Transverse colon (tissue), 4 donors: ENCODE measurements at regions not wholly inside any gene's neighbourhood (a gene's known extent, or its start where the extent isn't known, plus 50 kb on each side); places are given as distances from the start of the nearest gene placed in this dataset.

Experiments used
- POLR2A ChIP-seq: fragments of 450-650 bp; IDR thresholded peaks from one replicate; pipeline ENCODE4 v1.6.1; 2016; ENCODE audit warnings: antibody characterized with exemption, mild to moderate bottlenecking, moderate library complexity
- POLR2AphosphoS5 ChIP-seq, 3 donors: sonication (generic); formaldehyde crosslinking; IDR thresholded peaks; one replicate each; pipeline ENCODE4 v1.6.1; 2016; ENCODE audit warnings: antibody characterized with exemption in 3 of 3
- TF ChIP-seq, protein P1 (sequence below), 5 experiments: fragments of 200-600 bp in 3 of 5; fragments of 450-650 bp in 2 of 5; sonication (generic) in 3 of 5; IDR thresholded peaks; 1 replicate in 2 of 5; 2 replicates in 3 of 5; pipeline ENCODE4 v1.5.1; 2016 to 2017; ENCODE audit warnings: antibody characterized with exemption in 5 of 5, inconsistent platforms in 3 of 5, mild to moderate bottlenecking in 2 of 5, moderate library complexity in 1 of 5

DNA sequence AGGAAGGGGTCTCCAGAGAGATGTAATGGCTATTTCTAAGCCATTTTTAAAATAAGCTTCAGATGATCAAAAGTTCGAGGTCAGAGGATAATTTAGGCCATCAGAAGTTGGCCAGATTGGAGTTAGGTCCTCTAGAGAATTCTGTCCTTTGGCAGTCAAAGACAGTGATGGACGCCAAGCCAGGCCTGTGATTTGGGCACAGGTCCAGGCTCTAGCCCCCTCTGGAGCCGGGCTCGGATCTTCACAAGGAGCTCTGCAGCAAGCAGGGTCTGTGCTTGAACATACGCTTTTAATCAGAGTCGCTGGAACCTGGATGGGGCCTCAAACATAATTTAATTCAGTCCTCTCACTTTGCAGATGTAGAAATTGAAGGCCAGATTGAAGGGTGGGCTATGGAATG, 151.4 kb upstream of the BCL6 start:
- TF ChIP-seq, protein P1, sequence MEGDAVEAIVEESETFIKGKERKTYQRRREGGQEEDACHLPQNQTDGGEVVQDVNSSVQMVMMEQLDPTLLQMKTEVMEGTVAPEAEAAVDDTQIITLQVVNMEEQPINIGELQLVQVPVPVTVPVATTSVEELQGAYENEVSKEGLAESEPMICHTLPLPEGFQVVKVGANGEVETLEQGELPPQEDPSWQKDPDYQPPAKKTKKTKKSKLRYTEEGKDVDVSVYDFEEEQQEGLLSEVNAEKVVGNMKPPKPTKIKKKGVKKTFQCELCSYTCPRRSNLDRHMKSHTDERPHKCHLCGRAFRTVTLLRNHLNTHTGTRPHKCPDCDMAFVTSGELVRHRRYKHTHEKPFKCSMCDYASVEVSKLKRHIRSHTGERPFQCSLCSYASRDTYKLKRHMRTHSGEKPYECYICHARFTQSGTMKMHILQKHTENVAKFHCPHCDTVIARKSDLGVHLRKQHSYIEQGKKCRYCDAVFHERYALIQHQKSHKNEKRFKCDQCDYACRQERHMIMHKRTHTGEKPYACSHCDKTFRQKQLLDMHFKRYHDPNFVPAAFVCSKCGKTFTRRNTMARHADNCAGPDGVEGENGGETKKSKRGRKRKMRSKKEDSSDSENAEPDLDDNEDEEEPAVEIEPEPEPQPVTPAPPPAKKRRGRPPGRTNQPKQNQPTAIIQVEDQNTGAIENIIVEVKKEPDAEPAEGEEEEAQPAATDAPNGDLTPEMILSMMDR (IDR thresholded peaks at IDR 0.05) = no peak
- no peak for TF ChIP-seq POLR2AphosphoS5 (IDR thresholded peaks at IDR 0.05)
- TF ChIP-seq POLR2A = no peak
